Stimulated activated naive CD8-positive, alpha-beta T cell treated with anti-CD3 and anti-CD28 coated beads, Interleukin-15, Interleukin-2, amounts not matched to agents 100 U/mL and 50 U/mL, for 24 hours (primary cell): ENCODE measurements at regions not wholly inside any gene's neighbourhood (a gene's known extent, or its start where the extent isn't known, plus 50 kb on each side); places are given as distances from the start of the nearest gene placed in this dataset.

Experiments used
- ATAC-seq: fragments of 150-1000 bp; cut with Tn5 transposase; one replicate; pipeline ENCODE4 v1.10.0; 2021
- DNase-seq: peaks from one replicate; pipeline ENCODE4 v3.0.0; 2021

DNA sequence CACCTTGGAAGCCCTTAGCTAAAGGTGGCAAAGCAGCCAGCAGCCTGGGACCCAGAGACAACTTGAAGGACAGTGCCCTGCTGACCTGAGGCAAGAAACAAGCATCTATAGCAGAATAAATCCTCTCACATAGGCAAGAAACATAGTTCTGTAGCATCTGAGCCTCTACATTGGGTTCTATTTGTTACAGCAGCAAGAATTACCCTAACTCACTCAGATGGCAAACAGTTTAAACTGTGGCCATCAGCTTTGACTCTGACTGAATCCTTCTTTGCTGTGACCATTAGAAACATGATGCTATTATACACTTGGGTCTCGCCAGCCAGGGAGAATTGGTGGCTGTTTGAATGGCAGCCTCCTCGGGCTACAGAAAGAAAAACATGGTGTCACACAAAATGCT, 53.1 kb upstream of the CCL1 start:
- ATAC-seq = no peak
- no peak for DNase-seq

DNA sequence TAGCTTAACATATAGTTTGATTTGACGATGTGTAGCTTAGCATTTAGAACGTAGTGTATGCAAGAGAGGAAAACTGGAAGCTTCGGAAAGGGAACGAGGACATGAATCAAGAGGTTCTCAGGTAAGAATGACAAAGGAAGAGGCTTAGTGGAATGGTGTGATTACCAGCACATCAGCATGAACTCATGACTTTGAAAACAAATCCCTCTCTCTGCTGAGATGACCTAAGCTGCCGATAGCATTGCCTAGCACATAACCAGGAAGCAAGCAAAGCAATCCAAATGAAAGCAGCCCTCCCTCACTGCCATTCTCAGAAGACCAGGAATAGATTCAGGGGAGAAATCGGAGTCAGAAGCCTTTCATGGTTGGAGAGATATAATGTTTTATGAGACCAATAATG, 51.3 kb upstream of the CCL1 start:
- DNase-seq (no peak), ATAC-seq (no peak)

DNA sequence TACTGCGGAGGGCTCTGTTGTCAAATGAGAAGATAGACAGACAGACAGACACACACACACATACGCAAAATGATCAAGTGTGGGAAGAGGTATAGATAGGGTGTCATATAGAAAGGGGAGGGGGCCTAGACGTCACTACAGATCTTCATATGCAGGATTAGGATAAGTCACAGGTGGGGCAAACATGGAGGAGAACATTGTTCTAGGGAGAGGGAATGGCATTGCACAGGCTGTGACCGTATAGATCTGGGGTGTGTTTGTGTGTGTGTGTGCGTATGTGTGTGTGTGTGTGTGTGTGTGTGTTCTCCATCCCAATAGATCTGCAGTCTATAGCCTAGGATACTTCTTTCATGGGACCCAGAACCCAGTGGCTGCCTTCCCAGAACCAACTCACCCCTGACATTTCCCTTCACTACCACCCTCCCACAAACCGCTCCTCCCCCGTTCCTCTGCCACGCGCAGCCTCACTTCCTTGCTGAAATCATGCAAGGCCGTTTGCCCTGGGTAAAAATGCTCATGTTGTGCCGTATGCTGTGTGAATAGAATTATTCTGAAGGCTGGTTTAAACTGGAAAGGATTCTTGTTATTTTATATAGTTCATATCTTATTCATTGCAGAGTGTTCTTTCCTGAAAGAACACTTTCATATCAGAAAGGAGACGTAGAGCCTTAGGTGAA, 50.5 kb upstream of the CCL1 start:
- DNase-seq (no peak), ATAC-seq (no peak)

DNA sequence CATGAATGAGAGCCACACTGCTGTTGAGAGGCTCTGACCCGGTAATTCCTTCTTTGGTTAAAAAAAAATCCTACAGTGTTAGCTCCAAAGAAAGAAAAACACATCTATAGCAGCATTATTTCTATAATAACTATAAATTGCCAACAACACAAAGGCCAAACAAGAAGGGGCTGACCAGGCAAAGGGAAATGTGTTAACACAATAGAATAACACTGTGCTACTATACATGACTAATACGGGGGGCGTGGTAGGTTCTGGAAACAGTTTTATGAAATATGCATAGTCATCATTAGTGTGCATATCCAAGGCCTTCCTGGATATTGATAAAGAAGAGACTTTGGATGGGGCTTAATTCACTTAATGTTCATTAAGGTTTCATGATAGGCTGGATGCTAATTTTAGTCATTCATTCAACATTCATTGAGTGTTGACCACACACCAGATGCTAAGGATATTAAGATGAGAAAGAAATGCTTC, 50.0 kb upstream of the CCL1 start:
- no peak for DNase-seq

More for the DNA sequence above, 50.0 kb upstream of the CCL1 start:
- no peak for ATAC-seq
